CD8-positive, alpha-beta memory T cell (primary cell): ENCODE measurements at regions not wholly inside any gene's neighbourhood (a gene's known extent, or its start where the extent isn't known, plus 50 kb on each side); places are given as distances from the start of the nearest gene placed in this dataset.

ENCODE experiments used
- CTCF ChIA-PET: fragments of 350-600 bp; sonication (Branson Sonifier 250); formaldehyde crosslinking; loops from one replicate; lab custom pipeline; 2021; ENCODE audit warnings: antibody characterized with exemption; lab: Charles Lee
- POLR2A ChIA-PET: fragments of 350-600 bp; sonication (Branson Sonifier 250); formaldehyde crosslinking; loops from one replicate; lab custom pipeline; 2021; ENCODE audit warnings: antibody characterized with exemption; lab: Charles Lee
- DNase-seq, 5 donors: peaks; one replicate each; pipeline versions ENCODE4 v3.0.0 to v3.0.0-alpha.2; 2020 to 2022; ENCODE audit warnings: mixed read lengths in 1 of 5
- H3K27ac ChIP-seq: one replicate; pipeline ENCODE4 v1.7.0; 2013; ENCODE audit warnings: low read depth, mild to moderate bottlenecking, low read length, moderate library complexity
- H3K27me3 ChIP-seq: 2 replicates; pipeline ENCODE4 v1.7.0; 2013; ENCODE audit warnings: low read length, mild to moderate bottlenecking; ENCODE audit not compliant: insufficient read depth, poor library complexity, severe bottlenecking
- H3K36me3 ChIP-seq: 2 replicates; pipeline ENCODE4 v1.7.0; 2013; ENCODE audit warnings: mild to moderate bottlenecking, low read length, moderate library complexity; ENCODE audit not compliant: insufficient read depth
- H3K4me1 ChIP-seq: 2 replicates; pipeline ENCODE4 v1.7.0; 2013; ENCODE audit warnings: mild to moderate bottlenecking, low read length, moderate library complexity; ENCODE audit not compliant: insufficient read depth
- H3K4me3 ChIP-seq: 2 replicates; pipeline ENCODE4 v1.7.0; 2013; ENCODE audit warnings: mild to moderate bottlenecking, low read length
- H3K9me3 ChIP-seq: 2 replicates; pipeline ENCODE4 v1.7.0; 2013; ENCODE audit warnings: mild to moderate bottlenecking, low read length
- H3K27ac Mint-ChIP-seq, 8 donors: one replicate each; pipeline ENCODE4 v1.8.0; 2020 to 2021; ENCODE audit warnings: mixed read lengths in 8 of 8, mild to moderate bottlenecking in 6 of 8, inconsistent platforms in 3 of 8, moderate library complexity in 3 of 8
- H3K27me3 Mint-ChIP-seq, 2 donors: one replicate each; pipeline ENCODE4 v1.8.0; 2020 to 2021; ENCODE audit warnings: mixed read lengths in 2 of 2, mild to moderate bottlenecking in 1 of 2, moderate library complexity in 1 of 2
- H3K36me3 Mint-ChIP-seq, 3 donors: one replicate each; pipeline ENCODE4 v1.8.0; 2020 to 2021; ENCODE audit warnings: mixed read lengths in 3 of 3, inconsistent platforms in 1 of 3, mild to moderate bottlenecking in 1 of 3
- H3K4me1 Mint-ChIP-seq, 3 donors: one replicate each; pipeline ENCODE4 v1.8.0; 2020 to 2021; ENCODE audit warnings: mixed read lengths in 3 of 3, inconsistent platforms in 1 of 3, mild to moderate bottlenecking in 1 of 3
- H3K4me3 Mint-ChIP-seq, 7 donors: one replicate each; pipeline ENCODE4 v1.8.0; 2020 to 2021; ENCODE audit warnings: mixed read lengths in 7 of 7, mild to moderate bottlenecking in 6 of 7, moderate library complexity in 4 of 7, inconsistent platforms in 2 of 7
- H3K9me3 Mint-ChIP-seq, 5 donors: one replicate each; pipeline ENCODE4 v1.8.0; 2020 to 2022; ENCODE audit warnings: mixed read lengths in 5 of 5, mild to moderate bottlenecking in 3 of 5, moderate library complexity in 2 of 5, inconsistent platforms in 1 of 5

DNA sequence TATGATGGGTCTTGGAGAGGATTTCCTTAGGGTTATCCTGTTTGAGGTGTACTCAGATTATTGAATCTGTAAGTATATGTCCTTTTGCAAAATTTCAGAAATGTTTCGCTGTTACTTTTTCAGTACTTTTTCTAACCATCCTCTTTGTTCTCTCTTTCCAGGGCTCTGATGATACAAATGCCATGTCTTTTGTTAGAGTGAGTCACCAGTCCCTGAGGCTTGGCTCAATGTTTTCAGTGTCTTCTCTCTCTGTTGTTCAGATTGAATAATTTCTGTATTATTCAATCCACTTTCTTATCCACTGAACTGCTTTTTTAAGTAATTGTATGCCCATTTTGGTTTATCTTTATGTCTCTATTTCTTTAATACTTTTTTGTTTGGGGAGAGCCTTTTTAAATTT, 449.4 kb downstream of the TNS3 start:
- peaks cover 0 to 1% (median 0%) of the 10 kb centered on the region in 3 donors for H3K36me3 Mint-ChIP-seq
- ChIA-PET POLR2A (no interaction called here), CTCF (no interaction called here)
- no peak overlapping the region for H3K27ac Mint-ChIP-seq
- H3K4me1 ChIP-seq, result no peaks in the 10 kb centered on the region
- H3K4me3 Mint-ChIP-seq, result no peak overlapping the region
- no peaks in the 10 kb centered on the region for H3K36me3 ChIP-seq
- no peak for DNase-seq
- no peaks in the 10 kb centered on the region for H3K9me3 ChIP-seq
- H3K27ac ChIP-seq, result no peak overlapping the region
- no peaks in the 10 kb centered on the region for H3K4me1 Mint-ChIP-seq
- peaks cover 0 to 3% (median 0%) of the 10 kb centered on the region in 5 donors for H3K9me3 Mint-ChIP-seq
- no peak overlapping the region for H3K4me3 ChIP-seq
- no peaks in the 10 kb centered on the region for H3K27me3 ChIP-seq
- H3K27me3 Mint-ChIP-seq, result no peaks in the 10 kb centered on the region

DNA sequence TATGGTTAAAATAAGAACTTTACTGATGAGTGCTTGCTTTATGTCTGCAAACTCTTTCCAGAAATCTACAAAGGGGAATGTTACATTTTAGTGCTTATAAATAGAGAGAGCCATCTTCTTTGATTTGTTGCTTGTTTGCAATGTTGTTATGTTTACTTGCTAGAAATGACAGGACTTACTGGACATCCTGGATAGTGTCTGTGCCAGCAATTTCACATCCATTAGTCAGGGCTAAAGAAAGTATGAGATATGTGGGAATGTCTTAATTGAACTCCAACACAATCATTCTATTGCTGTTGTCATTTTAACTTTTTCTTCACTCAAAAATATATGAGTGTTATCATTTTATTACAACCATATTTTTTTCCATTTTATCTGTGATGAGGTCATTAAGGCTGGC, 453.2 kb downstream of the TNS3 start:
- no peak overlapping the region for H3K27ac ChIP-seq
- H3K4me3 ChIP-seq, result no peak overlapping the region
- no peaks in the 10 kb centered on the region for H3K36me3 ChIP-seq
- H3K9me3 Mint-ChIP-seq, result peaks cover 0 to 8% (median 0%) of the 10 kb centered on the region in 5 donors
- ChIA-PET POLR2A (no interaction called here), CTCF (no interaction called here)
- H3K4me3 Mint-ChIP-seq, result no peak overlapping the region
- no peak overlapping the region for H3K27ac Mint-ChIP-seq
- peaks cover 0 to 1% (median 0%) of the 10 kb centered on the region in 3 donors for H3K36me3 Mint-ChIP-seq
- peaks cover 0 to 2% of the 10 kb centered on the region in 2 donors for H3K27me3 Mint-ChIP-seq
- no peak for DNase-seq
- H3K4me1 Mint-ChIP-seq, result no peaks in the 10 kb centered on the region
- H3K4me1 ChIP-seq, result no peaks in the 10 kb centered on the region
- no peaks in the 10 kb centered on the region for H3K27me3 ChIP-seq
- no peaks in the 10 kb centered on the region for H3K9me3 ChIP-seq

DNA sequence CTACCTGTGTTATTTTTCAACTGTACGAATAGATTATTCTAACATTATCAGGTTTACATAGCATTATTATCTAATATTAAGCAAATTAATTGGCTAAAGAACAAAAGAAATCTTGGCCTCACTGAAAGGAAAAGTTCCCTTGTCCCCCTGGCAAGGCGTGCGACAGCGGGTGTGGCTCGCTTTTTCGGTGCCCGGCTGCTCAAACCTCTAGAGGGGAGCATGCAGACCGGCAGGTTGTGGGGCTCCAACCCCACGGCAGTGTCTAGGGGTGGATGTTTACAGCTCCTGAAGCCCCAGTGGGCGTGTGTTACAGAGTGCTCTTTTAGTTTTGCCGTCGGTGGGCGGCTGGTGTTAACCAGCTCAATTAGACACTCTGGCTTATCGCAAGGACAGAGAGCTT, 456.4 kb downstream of the TNS3 start:
- Histone ChIP-seq H3K9me3 (no peaks in the 10 kb centered on the region), H3K4me1 (no peaks in the 10 kb centered on the region), H3K27me3 (no peaks in the 10 kb centered on the region), H3K27ac (no peak overlapping the region), H3K4me3 (no peak overlapping the region), H3K36me3 (no peaks in the 10 kb centered on the region)
- ChIA-PET CTCF (no interaction called here), POLR2A (no interaction called here)
- peaks cover 0 to 6% (median 0%) of the 10 kb centered on the region in 5 donors for H3K9me3 Mint-ChIP-seq
- H3K4me3 Mint-ChIP-seq, result no peak overlapping the region
- no peaks in the 10 kb centered on the region for H3K4me1 Mint-ChIP-seq
- H3K27me3 Mint-ChIP-seq, result peaks cover 0 to 2% of the 10 kb centered on the region in 2 donors
- DNase-seq, result no peak
- H3K36me3 Mint-ChIP-seq, result no peaks in the 10 kb centered on the region
- no peak overlapping the region for H3K27ac Mint-ChIP-seq

DNA sequence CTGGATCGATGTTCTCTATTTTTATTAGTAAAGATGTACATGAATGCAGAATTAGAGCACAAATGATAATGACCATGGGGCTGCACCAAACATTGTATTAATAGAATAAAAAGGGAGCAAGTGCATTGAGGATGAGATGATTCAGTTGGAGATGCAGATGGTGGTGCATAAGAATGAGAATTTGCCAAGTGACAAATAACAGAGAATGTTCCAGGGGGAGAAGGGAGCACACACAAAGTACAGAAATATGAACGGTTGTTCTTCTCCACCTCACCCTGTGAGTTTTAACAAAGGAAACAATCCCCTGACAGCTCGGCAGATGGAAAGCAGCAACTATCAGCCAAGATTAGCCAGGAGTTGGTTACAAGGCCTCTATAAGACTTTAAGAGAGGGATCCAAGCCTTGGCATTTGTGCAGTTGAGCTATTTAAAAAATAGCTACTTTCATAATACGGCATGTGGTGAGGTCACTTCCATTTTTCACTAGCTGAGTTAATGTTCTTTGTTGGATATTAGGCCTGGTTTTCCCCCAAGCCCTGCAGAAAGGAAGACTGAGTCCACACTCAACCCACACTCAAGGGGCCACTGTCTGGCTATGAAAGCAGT, 462.5 kb downstream of the TNS3 start:
- Histone ChIP-seq H3K4me3 (no peak overlapping the region), H3K27ac (no peak overlapping the region), H3K27me3 (no peaks in the 10 kb centered on the region), H3K4me1 (no peaks in the 10 kb centered on the region), H3K36me3 (no peaks in the 10 kb centered on the region), H3K9me3 (no peaks in the 10 kb centered on the region)
- Mint-ChIP-seq H3K9me3 (peaks cover 0 to 8% (median 0%) of the 10 kb centered on the region in 5 donors), H3K4me1 (no peaks in the 10 kb centered on the region), H3K27me3 (no peaks in the 10 kb centered on the region), H3K4me3 (no peak overlapping the region), H3K36me3 (no peaks in the 10 kb centered on the region), H3K27ac (no peak overlapping the region)
- POLR2A ChIA-PET, result no interaction called here
- CTCF ChIA-PET, result no interaction called here
- DNase-seq, result no peak

DNA sequence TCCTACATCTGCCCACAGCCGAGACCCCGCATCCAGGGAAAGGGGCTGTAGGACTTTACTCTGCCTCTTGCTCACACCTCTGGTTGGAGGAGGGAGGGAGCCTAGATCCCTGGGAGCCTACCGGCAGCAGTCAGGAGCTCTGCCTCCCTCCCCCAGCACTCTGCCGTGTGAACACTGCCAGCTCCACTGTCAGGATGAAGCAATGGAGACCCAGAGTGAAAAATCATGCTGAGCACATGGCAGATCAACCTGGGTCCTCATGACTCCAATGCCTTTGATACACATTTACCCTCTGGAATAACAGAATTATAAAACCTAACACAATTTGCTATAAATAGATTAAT, 477.7 kb downstream of the TNS3 start:
- Mint-ChIP-seq H3K4me1 (no peaks in the 10 kb centered on the region), H3K27ac (no peak overlapping the region), H3K27me3 (no peaks in the 10 kb centered on the region), H3K9me3 (peaks cover 0 to 8% (median 0%) of the 10 kb centered on the region in 5 donors), H3K4me3 (no peak overlapping the region), H3K36me3 (no peaks in the 10 kb centered on the region)
- ChIA-PET POLR2A (no interaction called here), CTCF (no interaction called here)
- Histone ChIP-seq H3K4me3 (no peak overlapping the region), H3K27me3 (no peaks in the 10 kb centered on the region), H3K4me1 (no peaks in the 10 kb centered on the region), H3K9me3 (no peaks in the 10 kb centered on the region), H3K27ac (no peak overlapping the region), H3K36me3 (no peaks in the 10 kb centered on the region)
- no peak for DNase-seq

DNA sequence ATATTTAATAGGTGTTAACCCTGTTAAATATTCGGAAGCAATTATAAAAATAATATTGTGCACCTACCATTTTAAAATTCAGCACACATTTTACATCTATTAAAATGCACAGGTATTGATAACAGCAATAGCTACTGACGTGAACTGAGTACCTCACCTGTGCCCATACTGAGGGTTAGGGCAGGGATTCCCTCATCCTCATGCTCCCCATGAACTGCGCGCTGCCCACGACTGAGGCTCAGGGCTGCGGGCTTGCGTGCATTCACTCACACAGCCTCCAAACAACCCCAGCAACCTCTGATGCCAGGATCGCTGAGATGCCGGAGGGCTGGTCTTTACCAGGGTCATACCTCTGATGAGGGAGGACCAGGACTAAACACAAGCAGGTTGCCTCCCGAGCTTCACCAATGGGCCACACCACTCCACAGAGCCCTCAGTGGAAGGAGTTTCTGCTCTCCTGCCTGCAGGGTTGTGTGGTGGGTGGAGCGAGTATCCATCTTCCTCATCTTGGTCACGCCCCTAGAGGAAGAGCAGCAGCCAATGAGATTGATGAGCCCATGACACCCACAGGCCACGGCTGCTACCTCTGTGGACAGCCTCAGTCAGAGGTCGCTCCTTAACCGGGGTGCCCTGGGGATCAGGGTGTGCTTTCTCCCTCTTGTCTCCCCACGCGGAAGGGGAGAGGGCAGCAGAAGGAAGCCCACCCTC, 478.3 kb downstream of the TNS3 start:
- H3K27me3 ChIP-seq, result no peaks in the 10 kb centered on the region
- DNase-seq, result no peak
- no peak overlapping the region for H3K27ac Mint-ChIP-seq
- no peaks in the 10 kb centered on the region for H3K36me3 ChIP-seq
- no peak overlapping the region for H3K4me3 Mint-ChIP-seq
- no peaks in the 10 kb centered on the region for H3K4me1 ChIP-seq
- no peaks in the 10 kb centered on the region for H3K36me3 Mint-ChIP-seq
- ChIA-PET CTCF (no interaction called here), POLR2A (no interaction called here)
- peaks cover 0 to 10% (median 2%) of the 10 kb centered on the region in 5 donors for H3K9me3 Mint-ChIP-seq
- no peaks in the 10 kb centered on the region for H3K27me3 Mint-ChIP-seq
- H3K9me3 ChIP-seq, result no peaks in the 10 kb centered on the region
- no peaks in the 10 kb centered on the region for H3K4me1 Mint-ChIP-seq
- H3K27ac ChIP-seq, result no peak overlapping the region
- no peak overlapping the region for H3K4me3 ChIP-seq

DNA sequence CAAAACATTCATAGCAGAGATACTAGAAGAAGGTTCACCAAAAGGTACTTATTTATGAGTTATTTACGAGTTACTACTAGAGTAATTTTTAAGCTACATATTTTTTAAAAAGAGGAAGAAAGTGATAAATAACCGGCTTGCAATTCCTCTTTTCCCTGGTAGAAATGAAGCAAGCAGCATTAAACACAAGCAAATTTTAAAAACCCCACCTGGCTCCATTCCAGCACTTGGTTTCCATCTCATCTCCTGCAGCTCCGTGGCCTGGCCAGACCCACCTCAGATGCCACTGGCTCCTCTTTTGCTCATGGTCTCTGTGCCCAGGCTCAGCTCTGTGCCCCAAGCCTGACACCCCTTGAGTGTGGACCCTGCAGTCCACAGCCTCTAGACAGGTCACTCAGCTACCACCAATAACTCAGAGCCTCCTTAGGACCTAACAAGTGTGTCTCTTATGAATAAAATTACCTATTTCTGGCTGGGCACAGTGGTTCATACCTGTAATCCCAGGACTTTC, 479.5 kb downstream of the TNS3 start:
- DNase-seq, result no peak
- H3K4me1 ChIP-seq, result no peaks in the 10 kb centered on the region
- no peaks in the 10 kb centered on the region for H3K36me3 Mint-ChIP-seq
- H3K4me1 Mint-ChIP-seq, result no peaks in the 10 kb centered on the region
- no peaks in the 10 kb centered on the region for H3K27me3 ChIP-seq
- peaks cover 0 to 8% (median 2%) of the 10 kb centered on the region in 5 donors for H3K9me3 Mint-ChIP-seq
- no peak overlapping the region for H3K27ac Mint-ChIP-seq
- H3K4me3 ChIP-seq, result no peak overlapping the region
- no peaks in the 10 kb centered on the region for H3K36me3 ChIP-seq
- no peaks in the 10 kb centered on the region for H3K27me3 Mint-ChIP-seq
- POLR2A ChIA-PET, result no interaction called here
- no peak overlapping the region for H3K4me3 Mint-ChIP-seq
- H3K27ac ChIP-seq, result no peak overlapping the region
- no peaks in the 10 kb centered on the region for H3K9me3 ChIP-seq
- CTCF ChIA-PET, result no interaction called here

DNA sequence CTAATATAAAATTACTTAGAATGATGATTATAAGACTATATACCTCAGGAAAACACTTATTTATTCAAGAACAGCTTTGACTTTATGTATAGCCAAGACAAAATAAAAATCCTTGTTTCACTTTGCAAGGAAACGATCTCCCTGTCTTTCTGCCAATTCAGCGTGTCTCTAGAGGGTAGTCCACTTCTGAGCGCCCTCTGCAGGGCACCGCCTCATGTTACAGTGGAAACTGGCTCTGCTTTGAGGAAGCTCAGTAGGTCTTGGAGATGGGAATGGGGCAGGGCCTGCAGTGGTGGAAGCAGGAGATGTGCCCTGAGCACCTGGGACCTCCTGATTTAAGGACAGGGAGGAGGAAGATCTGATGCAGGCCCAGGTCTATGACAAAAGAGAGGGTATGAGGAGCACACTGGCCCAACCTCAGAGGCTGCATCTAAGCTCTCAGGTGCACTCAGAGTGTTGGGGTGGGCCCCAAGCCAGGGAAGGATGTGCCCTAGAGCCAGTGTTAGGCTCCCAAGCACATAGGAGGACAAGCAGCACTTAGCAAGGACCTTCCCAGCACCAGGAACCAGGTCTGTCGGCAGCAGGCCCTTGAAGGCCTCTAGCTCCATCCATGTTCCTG, 481.0 kb downstream of the TNS3 start:
- Mint-ChIP-seq H3K27ac (no peak overlapping the region), H3K36me3 (no peaks in the 10 kb centered on the region), H3K4me1 (no peaks in the 10 kb centered on the region), H3K4me3 (no peak overlapping the region), H3K27me3 (no peaks in the 10 kb centered on the region), H3K9me3 (peaks cover 0 to 8% (median 2%) of the 10 kb centered on the region in 5 donors)
- ChIA-PET POLR2A (no interaction called here), CTCF (no interaction called here)
- H3K36me3 ChIP-seq, result no peaks in the 10 kb centered on the region
- H3K27me3 ChIP-seq, result no peaks in the 10 kb centered on the region
- no peak overlapping the region for H3K27ac ChIP-seq
- DNase-seq, result no peak
- no peaks in the 10 kb centered on the region for H3K9me3 ChIP-seq
- no peaks in the 10 kb centered on the region for H3K4me1 ChIP-seq
- H3K4me3 ChIP-seq, result no peak overlapping the region
